ENCODE measurements at regions not wholly inside any gene's neighbourhood (a gene's known extent, or its start where the extent isn't known, plus 50 kb on each side); places are given as distances from the start of the nearest gene placed in this dataset.

- TF ChIP-seq EP300 (IDR thresholded peaks at IDR 0.05) (no peak), POLR2A (IDR thresholded peaks at IDR 0.05) (no peak), POLR2AphosphoS5 (IDR thresholded peaks at IDR 0.05) (no peak)
- TF ChIP-seq, protein P1, sequence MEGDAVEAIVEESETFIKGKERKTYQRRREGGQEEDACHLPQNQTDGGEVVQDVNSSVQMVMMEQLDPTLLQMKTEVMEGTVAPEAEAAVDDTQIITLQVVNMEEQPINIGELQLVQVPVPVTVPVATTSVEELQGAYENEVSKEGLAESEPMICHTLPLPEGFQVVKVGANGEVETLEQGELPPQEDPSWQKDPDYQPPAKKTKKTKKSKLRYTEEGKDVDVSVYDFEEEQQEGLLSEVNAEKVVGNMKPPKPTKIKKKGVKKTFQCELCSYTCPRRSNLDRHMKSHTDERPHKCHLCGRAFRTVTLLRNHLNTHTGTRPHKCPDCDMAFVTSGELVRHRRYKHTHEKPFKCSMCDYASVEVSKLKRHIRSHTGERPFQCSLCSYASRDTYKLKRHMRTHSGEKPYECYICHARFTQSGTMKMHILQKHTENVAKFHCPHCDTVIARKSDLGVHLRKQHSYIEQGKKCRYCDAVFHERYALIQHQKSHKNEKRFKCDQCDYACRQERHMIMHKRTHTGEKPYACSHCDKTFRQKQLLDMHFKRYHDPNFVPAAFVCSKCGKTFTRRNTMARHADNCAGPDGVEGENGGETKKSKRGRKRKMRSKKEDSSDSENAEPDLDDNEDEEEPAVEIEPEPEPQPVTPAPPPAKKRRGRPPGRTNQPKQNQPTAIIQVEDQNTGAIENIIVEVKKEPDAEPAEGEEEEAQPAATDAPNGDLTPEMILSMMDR (IDR thresholded peaks at IDR 0.05) = no peak
Measured at GRCh38 chr15:95581595-95581994, 748.9 kb upstream of the NR2F2 start.

All from suprapubic skin (tissue), 4 donors.